Spleen (tissue), 11 donors: ENCODE measurements at regions not wholly inside any gene's neighbourhood (a gene's known extent, or its start where the extent isn't known, plus 50 kb on each side); places are given as distances from the start of the nearest gene placed in this dataset.

Source experiments
- DNase-seq: peaks from one replicate; pipeline ENCODE4 v3.0.0-alpha.2; 2020
- H3K27ac ChIP-seq, 8 donors: fragments of 200-600 bp; sonication (generic) in 7 of 8; 1 replicate in 4 of 8; 2 replicates in 4 of 8; pipeline versions ENCODE4 v1.5.0 to v1.8.0; 2016 to 2021; ENCODE audit warnings: inconsistent platforms in 4 of 8, mild to moderate bottlenecking in 4 of 8, moderate library complexity in 1 of 8
- H3K27me3 ChIP-seq, 7 donors: fragments of 200-600 bp; sonication (generic) in 6 of 7; replicated peaks in 1 of 7; 1 replicate in 4 of 7; 2 replicates in 3 of 7; pipeline versions ENCODE4 v1.5.0 to v1.8.0; 2016 to 2021; ENCODE audit warnings: inconsistent platforms in 3 of 7, mild to moderate bottlenecking in 1 of 7
- H3K36me3 ChIP-seq, 6 donors: fragments of 200-600 bp; sonication (generic) in 5 of 6; 1 replicate in 4 of 6; 2 replicates in 2 of 6; pipeline versions ENCODE4 v1.5.0 to v1.8.0; 2016 to 2021; ENCODE audit warnings: inconsistent platforms in 2 of 6
- H3K4me1 ChIP-seq, 6 donors: fragments of 200-600 bp; sonication (generic) in 5 of 6; 1 replicate in 3 of 6; 2 replicates in 3 of 6; pipeline versions ENCODE4 v1.5.0 to v1.8.0; 2016 to 2021; ENCODE audit warnings: inconsistent platforms in 3 of 6
- H3K4me3 ChIP-seq, 8 donors: fragments of 200-600 bp; sonication (generic) in 7 of 8; 1 replicate in 4 of 8; 2 replicates in 4 of 8; pipeline versions ENCODE4 v1.5.0 to v1.8.0; 2016 to 2021; ENCODE audit warnings: inconsistent platforms in 4 of 8, mild to moderate bottlenecking in 4 of 8, moderate library complexity in 2 of 8
- H3K9me3 ChIP-seq, 8 donors: fragments of 200-600 bp; sonication (generic) in 7 of 8; 1 replicate in 4 of 8; 2 replicates in 4 of 8; pipeline versions ENCODE4 v1.5.0 to v1.8.0; 2016 to 2021; ENCODE audit warnings: inconsistent platforms in 4 of 8
- CTCF ChIP-seq, 11 experiments: fragments of 200-600 bp in 7 of 11; fragments of 450-650 bp in 4 of 11; sonication (generic) in 4 of 11; IDR thresholded peaks in 8 of 11; conservative IDR thresholded peaks in 3 of 11; 1 replicate in 7 of 11; 2 replicates in 4 of 11; pipeline versions ENCODE4 v1.4.0 to v1.8.0; 2016 to 2021; ENCODE audit warnings: antibody characterized with exemption in 11 of 11, inconsistent platforms in 4 of 11, mild to moderate bottlenecking in 1 of 11
- POLR2A ChIP-seq, 3 donors: fragments of 450-650 bp; IDR thresholded peaks; one replicate each; pipeline ENCODE4 v1.5.1; 2017; ENCODE audit warnings: antibody characterized with exemption in 3 of 3, mild to moderate bottlenecking in 1 of 3
- POLR2AphosphoS5 ChIP-seq, 3 donors: sonication (generic); formaldehyde crosslinking; IDR thresholded peaks; one replicate each; pipeline ENCODE4 v1.5.1; 2017; ENCODE audit warnings: antibody characterized with exemption in 3 of 3
- WGBS, 5 donors: extraction: QIAGEN DNeasy Blood & Tissue Kit in 3 of 5; methylation state at CpG; one replicate each; pipeline versions ENCODE4 v1.1.5 to v1.1.7; 2013 to 2018; 5-methylcytosine and 5-hydroxymethylcytosine counted together
- intact Hi-C: fragments of 100-400 bp; cut with DNase I; formaldehyde crosslinking; loops from one replicate; pipeline ENCODE4 v1.15.0; 2023; ENCODE audit warnings: low total_unique reads
- donor health status: healthy with polysubstance abuse.
- donor health status: DM: no; HTN: no; CAD: no; lungs with moderate emphysema.
- donor health status: DM: no; HTN: no; CAD: no.
- donor health status: Bipolar disorder and iron deficiency.
- donor health status: healthy.
- donor health status: DM: no; HTN: no; CAD: no.
- donor health status: DM: yes; HTN: yes; CAD: no.

DNA sequence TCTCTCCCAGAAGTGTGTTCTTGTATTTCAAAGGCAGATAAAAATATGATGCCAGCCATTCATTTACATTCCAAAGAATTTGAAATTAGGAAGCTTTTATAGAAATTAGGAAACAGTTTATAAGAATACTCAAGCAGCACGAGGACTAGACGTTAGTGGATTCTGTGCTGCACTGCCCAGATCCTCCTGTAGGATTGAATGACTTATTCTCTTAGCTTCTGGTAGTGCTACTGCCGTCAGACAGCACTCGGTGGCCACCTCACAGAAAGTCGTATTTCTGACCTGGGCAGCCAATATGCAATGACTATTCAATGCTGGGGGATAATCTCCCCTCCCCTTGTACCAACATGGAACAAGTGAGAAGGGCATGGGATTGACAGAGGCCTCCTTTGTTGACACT lies 326.4 kb downstream of the RPL10L start:
- intact Hi-C loops: no loop called here
- Histone ChIP-seq H3K4me3 (no peak overlapping the region), H3K4me1 (no peaks in the 10 kb centered on the region), H3K9me3 (no peaks in the 10 kb centered on the region), H3K27ac (no peak overlapping the region), H3K36me3 (no peaks in the 10 kb centered on the region), H3K27me3 (no peaks in the 10 kb centered on the region)
- WGBS, 5 donors: 74 to 86% (median 79%) methylated on average over 5 of the region's 5 CpGs
- DNase-seq: no peak
- TF ChIP-seq CTCF (IDR thresholded peaks at IDR 0.05 in 8 of 11, conservative IDR thresholded peaks at IDR 0.05 in 3 of 11): no peak

GRCh38 chr14:46323404-46323762 lies 328.2 kb downstream of the RPL10L start:
- H3K36me3 ChIP-seq: no peaks in the 10 kb centered on the region
- TF ChIP-seq POLR2AphosphoS5 (IDR thresholded peaks at IDR 0.05) (no peak), CTCF (IDR thresholded peaks at IDR 0.05 in 8 of 11, conservative IDR thresholded peaks at IDR 0.05 in 3 of 11) (no peak), POLR2A (IDR thresholded peaks at IDR 0.05) (no peak)
- intact Hi-C loops: no loop called here
- H3K27me3 ChIP-seq: no peaks in the 10 kb centered on the region
- H3K9me3 ChIP-seq: no peaks in the 10 kb centered on the region
- DNase-seq: no peak
- no peaks in the 10 kb centered on the region for H3K4me1 ChIP-seq
- H3K4me3 ChIP-seq: no peak overlapping the region
- H3K27ac ChIP-seq: no peak overlapping the region

GRCh38 chr14:46322730-46323403 lies 328.7 kb downstream of the RPL10L start:
- TF ChIP-seq CTCF (IDR thresholded peaks at IDR 0.05 in 8 of 11, conservative IDR thresholded peaks at IDR 0.05 in 3 of 11) (no peak), POLR2A (IDR thresholded peaks at IDR 0.05) (no peak), POLR2AphosphoS5 (IDR thresholded peaks at IDR 0.05) (no peak)
- no peak for DNase-seq
- H3K27me3 ChIP-seq: no peaks in the 10 kb centered on the region
- no peaks in the 10 kb centered on the region for H3K36me3 ChIP-seq
- H3K27ac ChIP-seq: no peak overlapping the region
- no peaks in the 10 kb centered on the region for H3K4me1 ChIP-seq
- intact Hi-C loops: no loop called here
- H3K4me3 ChIP-seq: no peak overlapping the region
- H3K9me3 ChIP-seq: no peaks in the 10 kb centered on the region
- 32 to 46% (median 38%) methylated on average over 3 of the region's 3 CpGs for WGBS, 5 donors

DNA sequence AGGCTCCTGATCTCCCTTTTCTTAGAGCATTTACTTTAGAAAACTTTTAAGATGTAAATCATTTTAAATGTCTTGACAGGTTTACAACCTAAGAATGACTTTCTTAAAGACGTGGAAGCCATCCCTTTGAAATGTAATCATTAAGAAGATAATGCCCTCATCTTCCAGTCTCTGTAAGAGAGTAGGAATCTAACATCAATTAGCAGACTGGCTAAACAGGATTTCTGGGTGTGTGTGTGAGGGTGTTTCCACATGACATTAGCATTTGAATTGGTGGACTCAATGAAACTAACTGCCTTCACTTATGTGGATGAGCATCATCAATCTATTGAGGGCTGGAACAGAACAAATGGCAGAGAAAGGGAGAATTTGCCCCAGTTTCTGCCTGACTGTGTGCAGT lies 329.5 kb downstream of the RPL10L start:
- Histone ChIP-seq H3K4me1 (no peaks in the 10 kb centered on the region), H3K4me3 (no peak overlapping the region), H3K9me3 (no peaks in the 10 kb centered on the region), H3K27ac (no peak overlapping the region), H3K36me3 (no peaks in the 10 kb centered on the region), H3K27me3 (no peaks in the 10 kb centered on the region)
- DNase-seq: no peak
- intact Hi-C loops: no loop called here
- WGBS, 5 donors: 35 to 67% (median 57%) methylated on average over 1 of the region's 1 CpG
- TF ChIP-seq POLR2A (IDR thresholded peaks at IDR 0.05): no peak

GRCh38 chr14:46306267-46306666 lies 345.3 kb downstream of the RPL10L start:
- intact Hi-C loops: no loop called here
- TF ChIP-seq POLR2A (IDR thresholded peaks at IDR 0.05): no peak
- no peak for TF ChIP-seq POLR2AphosphoS5 (IDR thresholded peaks at IDR 0.05)
- TF ChIP-seq CTCF (IDR thresholded peaks at IDR 0.05 in 8 of 11, conservative IDR thresholded peaks at IDR 0.05 in 3 of 11): no peak
- no peak for DNase-seq
- peaks cover 0 to 7% (median 0%) of the 10 kb centered on the region in 8 donors for H3K9me3 ChIP-seq
- no peaks in the 10 kb centered on the region for H3K4me1 ChIP-seq
- no peaks in the 10 kb centered on the region for H3K27me3 ChIP-seq
- WGBS, 5 donors: 77 to 84% (median 80%) methylated on average over 2 of the region's 2 CpGs
- no peak overlapping the region for H3K4me3 ChIP-seq
- H3K36me3 ChIP-seq: no peaks in the 10 kb centered on the region
- H3K27ac ChIP-seq: no peak overlapping the region
